Ectodermal cell (in vitro differentiated cells): ENCODE measurements at regions not wholly inside any gene's neighbourhood (a gene's known extent, or its start where the extent isn't known, plus 50 kb on each side); places are given as distances from the start of the nearest gene placed in this dataset.

Experiments
- H3K27ac ChIP-seq: 2 replicates; pipeline ENCODE4 v1.7.0; 2013; ENCODE audit warnings: mild to moderate bottlenecking, low read depth, low read length; ENCODE audit not compliant: insufficient read depth, poor library complexity, severe bottlenecking
- H3K27me3 ChIP-seq: 2 replicates; pipeline ENCODE4 v1.7.0; 2013; ENCODE audit warnings: mild to moderate bottlenecking, low read length; ENCODE audit not compliant: insufficient read depth, control insufficient read depth, poor library complexity, severe bottlenecking
- H3K36me3 ChIP-seq: one replicate; pipeline ENCODE4 v1.7.0; 2013; ENCODE audit warnings: low read length; ENCODE audit not compliant: control insufficient read depth, insufficient read depth
- H3K4me1 ChIP-seq: one replicate; pipeline ENCODE4 v1.7.0; 2013; ENCODE audit warnings: low read length; ENCODE audit not compliant: control insufficient read depth, insufficient read depth
- H3K4me3 ChIP-seq: 2 replicates; pipeline ENCODE4 v1.7.0; 2013; ENCODE audit warnings: low read depth, low read length, control low read depth; ENCODE audit not compliant: insufficient read depth
- H3K9me3 ChIP-seq: 2 replicates; pipeline ENCODE4 v1.7.0; 2013; ENCODE audit warnings: mild to moderate bottlenecking, low read length, moderate library complexity; ENCODE audit not compliant: control insufficient read depth
- WGBS, 2 experiments: methylation state at CpG; one replicate each; pipeline ENCODE4 v1.1.7; 2013; ENCODE audit warnings: missing lambda C conversion rate in 2 of 2; 5-methylcytosine and 5-hydroxymethylcytosine counted together

DNA sequence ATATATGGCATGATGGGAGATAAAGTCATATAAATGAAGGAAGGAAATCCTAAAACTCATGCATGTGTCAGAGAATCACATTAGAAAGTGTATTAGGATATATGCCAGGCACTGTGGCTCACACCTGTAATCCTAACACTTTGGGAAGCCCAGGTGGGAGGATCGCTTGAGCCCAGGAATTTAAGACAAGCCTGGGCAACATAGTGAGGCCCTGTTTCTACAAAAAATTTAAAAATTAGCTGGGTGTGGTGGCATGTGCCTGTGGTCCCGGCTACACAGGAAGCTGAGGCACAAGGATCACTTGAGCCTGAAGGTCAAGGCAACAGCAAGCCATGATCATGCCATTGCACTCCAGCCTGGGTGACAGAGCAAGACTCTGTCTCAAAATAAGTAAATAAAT lies 130.3 kb upstream of the ARID2 start:
- Histone ChIP-seq H3K27ac (no peak overlapping the region), H3K27me3 (no peaks in the 10 kb centered on the region), H3K9me3 (no peaks in the 10 kb centered on the region), H3K4me3 (no peak overlapping the region), H3K4me1 (no peaks in the 10 kb centered on the region), H3K36me3 (no peaks in the 10 kb centered on the region)
- 92 to 95% methylated on average over 2 of the region's 2 CpGs for WGBS, 2 experiments

DNA sequence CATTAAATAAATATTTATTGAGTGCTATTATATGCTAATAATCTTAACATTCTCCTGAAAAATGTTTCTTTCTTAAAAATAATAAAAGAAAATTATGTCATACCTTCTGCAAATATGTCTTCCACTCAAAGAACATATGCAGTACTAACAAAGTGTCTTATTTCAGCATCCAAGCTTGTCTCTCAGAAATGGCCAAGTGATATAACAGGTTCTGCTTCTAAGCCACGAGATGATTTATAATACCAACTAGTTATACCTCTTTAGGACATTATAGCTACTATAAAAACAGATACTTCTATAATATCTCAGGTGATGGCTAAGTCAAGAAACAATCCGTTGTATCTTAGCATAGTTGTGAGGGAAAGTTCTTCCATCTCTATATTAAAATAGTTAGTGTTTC lies 128.1 kb upstream of the ARID2 start:
- Histone ChIP-seq H3K4me3 (no peak overlapping the region), H3K27ac (no peak overlapping the region), H3K9me3 (no peaks in the 10 kb centered on the region), H3K27me3 (no peaks in the 10 kb centered on the region), H3K4me1 (no peaks in the 10 kb centered on the region), H3K36me3 (no peaks in the 10 kb centered on the region)
- 100% methylated on average over 2 of the region's 2 CpGs; no CpG with 5 or more reads in 1 of the 2 experiments for WGBS, 2 experiments

DNA sequence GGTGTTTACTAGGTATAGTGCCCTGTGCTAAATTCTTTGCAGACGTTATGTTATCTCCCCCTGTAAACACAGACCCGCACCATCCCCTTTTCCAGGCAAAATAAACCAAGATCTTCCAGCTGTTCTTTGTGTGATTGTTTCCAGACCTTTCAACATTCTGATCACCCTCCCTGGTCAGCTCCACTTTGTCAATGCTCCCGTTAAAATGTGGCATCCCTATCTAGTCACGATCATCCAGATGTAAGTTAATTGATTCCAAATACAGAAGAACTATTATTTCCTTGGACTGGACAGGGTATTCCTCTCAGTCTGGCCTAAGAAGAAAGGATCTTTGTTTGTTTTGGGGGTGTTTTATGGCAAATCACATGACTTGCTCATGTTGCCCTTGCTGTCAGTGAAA lies 127.6 kb upstream of the ARID2 start:
- Histone ChIP-seq H3K27me3 (no peaks in the 10 kb centered on the region), H3K27ac (no peak overlapping the region), H3K9me3 (no peaks in the 10 kb centered on the region), H3K36me3 (no peaks in the 10 kb centered on the region), H3K4me1 (no peaks in the 10 kb centered on the region), H3K4me3 (no peak overlapping the region)
- 91 to 93% methylated on average over 4 of the region's 4 CpGs for WGBS, 2 experiments

DNA sequence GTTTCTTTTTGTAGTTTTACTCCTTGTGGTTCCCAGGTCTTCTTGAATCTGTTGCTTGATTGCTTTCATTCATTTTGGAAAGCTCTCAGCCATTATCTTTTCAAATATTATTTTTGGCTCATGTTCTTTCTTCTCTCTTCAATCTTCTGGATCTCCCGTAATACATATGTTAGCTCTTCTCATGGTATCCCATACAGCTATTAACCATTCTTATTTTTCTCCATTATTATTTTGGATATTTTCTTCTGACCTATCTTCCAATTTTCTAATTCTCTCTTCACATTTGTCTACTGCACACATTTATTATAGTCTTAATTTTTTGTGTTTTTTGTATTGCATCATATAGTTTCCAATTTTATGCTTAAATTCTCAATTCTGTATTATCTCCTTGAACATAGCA lies 123.9 kb upstream of the ARID2 start:
- Histone ChIP-seq H3K9me3 (no peaks in the 10 kb centered on the region), H3K27me3 (no peaks in the 10 kb centered on the region), H3K4me3 (no peak overlapping the region), H3K4me1 (no peaks in the 10 kb centered on the region), H3K36me3 (no peaks in the 10 kb centered on the region), H3K27ac (no peak overlapping the region)
- WGBS, 2 experiments = 93 to 98% methylated on average over 1 of the region's 1 CpG

DNA sequence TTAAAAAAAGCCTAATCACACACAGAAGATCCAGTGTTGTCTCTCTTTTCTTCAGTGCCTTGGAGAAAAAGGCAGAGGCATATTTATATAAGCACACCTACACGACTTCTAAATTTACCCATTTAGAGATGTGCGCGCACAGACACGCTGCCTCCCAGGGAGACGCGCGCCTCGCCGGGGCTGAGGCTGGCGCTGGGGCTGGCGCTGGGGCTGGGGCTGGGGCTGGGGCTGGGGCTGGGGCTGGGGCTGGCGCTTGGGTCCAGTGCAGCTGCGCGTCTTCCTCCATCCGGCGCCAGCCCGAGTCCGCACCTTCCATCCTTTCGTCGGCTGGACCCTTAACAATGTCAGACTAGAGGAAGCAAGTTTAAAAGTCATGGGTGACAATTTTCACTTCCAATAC lies 118.4 kb upstream of the ARID2 start:
- H3K4me3 ChIP-seq = no peak overlapping the region
- no peaks in the 10 kb centered on the region for H3K36me3 ChIP-seq
- H3K27ac ChIP-seq = no peak overlapping the region
- H3K9me3 ChIP-seq = no peaks in the 10 kb centered on the region
- H3K27me3 ChIP-seq = no peaks in the 10 kb centered on the region
- H3K4me1 ChIP-seq = no peaks in the 10 kb centered on the region
- WGBS, 2 experiments = 95 to 97% methylated on average over 20 of the region's 20 CpGs

- H3K4me3 ChIP-seq = no peak overlapping the region
- no peaks in the 10 kb centered on the region for H3K27me3 ChIP-seq
- 96 to 98% methylated on average over 3 to 4 of the region's 5 CpGs for WGBS, 2 experiments
- no peaks in the 10 kb centered on the region for H3K4me1 ChIP-seq
- no peak overlapping the region for H3K27ac ChIP-seq
- no peaks in the 10 kb centered on the region for H3K9me3 ChIP-seq
- H3K36me3 ChIP-seq = no peaks in the 10 kb centered on the region
Observed at GRCh38 chr12:45611495-45611894, 118.0 kb upstream of the ARID2 start.

DNA sequence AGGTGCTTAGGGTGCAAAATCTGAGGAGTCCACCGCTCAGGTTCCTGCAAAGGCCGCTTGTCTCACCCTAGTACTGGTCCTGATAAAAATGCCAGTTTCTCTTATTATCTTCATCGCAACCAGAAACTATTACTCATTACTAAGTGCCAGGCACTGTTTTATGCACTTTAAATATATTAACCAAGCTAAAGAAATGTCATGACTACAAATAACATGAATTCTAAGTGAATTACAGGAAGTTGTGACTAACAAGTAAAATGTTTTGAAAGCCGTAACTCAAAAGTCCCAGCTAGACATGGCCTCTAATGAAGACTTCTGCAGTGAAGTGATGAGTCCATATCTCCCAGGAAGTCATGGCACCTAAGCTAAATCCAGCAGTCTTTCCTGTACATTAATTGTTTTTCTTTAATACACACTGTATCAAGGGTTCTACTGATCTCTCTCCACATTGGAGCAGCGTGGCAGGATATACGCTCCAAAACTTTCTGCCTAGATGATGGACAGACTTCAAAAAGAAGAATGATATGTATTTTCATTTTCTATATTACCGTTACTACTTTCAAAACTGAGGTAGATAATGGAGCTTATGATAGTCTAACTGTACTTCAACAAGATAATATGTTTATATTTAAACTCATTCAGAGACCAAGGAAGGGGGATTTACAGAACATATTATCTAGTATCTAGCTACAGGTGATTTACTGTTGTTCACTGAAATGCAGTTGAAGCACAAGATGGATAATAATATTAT lies 117.3 kb upstream of the ARID2 start:
- WGBS, 2 experiments = 88 to 96% methylated on average over 5 to 6 of the region's 7 CpGs
- no peak overlapping the region for H3K4me3 ChIP-seq
- no peaks in the 10 kb centered on the region for H3K4me1 ChIP-seq
- no peaks in the 10 kb centered on the region for H3K9me3 ChIP-seq
- no peaks in the 10 kb centered on the region for H3K27me3 ChIP-seq
- no peak overlapping the region for H3K27ac ChIP-seq
- no peaks in the 10 kb centered on the region for H3K36me3 ChIP-seq

DNA sequence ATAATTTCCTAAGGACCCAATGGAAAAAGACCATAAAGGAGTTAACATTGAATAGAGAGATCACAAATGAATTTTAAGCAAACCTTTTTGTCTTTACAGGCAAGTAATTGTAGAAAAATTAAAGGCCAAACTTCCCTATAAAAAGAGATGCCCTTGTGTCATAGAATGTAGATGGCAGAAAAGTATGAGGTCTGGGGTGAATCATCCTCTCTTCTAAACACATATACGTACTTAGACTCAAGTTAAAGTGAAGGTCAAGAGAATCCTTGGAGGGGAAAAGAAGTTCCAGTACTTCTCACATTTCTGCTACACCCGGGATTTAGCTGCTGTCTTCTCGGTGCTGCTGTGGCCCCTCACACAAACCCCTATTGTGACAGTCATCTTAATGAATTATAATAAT lies 116.2 kb upstream of the ARID2 start:
- H3K27ac ChIP-seq = no peak overlapping the region
- no peaks in the 10 kb centered on the region for H3K9me3 ChIP-seq
- H3K36me3 ChIP-seq = no peaks in the 10 kb centered on the region
- no peak overlapping the region for H3K4me3 ChIP-seq
- WGBS, 2 experiments = 91 to 100% methylated on average over 1 to 3 of the region's 3 CpGs
- H3K27me3 ChIP-seq = no peaks in the 10 kb centered on the region
- no peaks in the 10 kb centered on the region for H3K4me1 ChIP-seq

DNA sequence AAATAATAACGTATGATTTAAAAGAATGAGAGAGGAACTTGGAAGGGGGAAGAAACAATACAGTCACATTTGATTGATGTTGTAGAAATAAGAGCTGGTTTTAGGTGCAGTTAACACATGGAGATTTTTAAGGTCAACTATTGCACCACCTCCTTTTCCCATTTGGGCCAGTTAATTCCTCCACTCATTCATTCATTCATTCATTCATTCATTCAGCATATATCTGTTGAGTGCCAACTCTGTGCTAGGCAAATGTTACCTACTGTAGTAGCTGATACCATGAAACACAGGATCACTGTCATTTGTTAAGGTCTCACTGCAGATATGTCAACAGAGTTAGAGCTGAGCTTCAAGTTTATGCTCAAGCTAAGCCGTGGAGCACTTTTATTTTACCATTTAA lies 115.7 kb upstream of the ARID2 start:
- H3K27me3 ChIP-seq = no peaks in the 10 kb centered on the region
- no peaks in the 10 kb centered on the region for H3K4me1 ChIP-seq
- H3K9me3 ChIP-seq = no peaks in the 10 kb centered on the region
- no peak overlapping the region for H3K4me3 ChIP-seq
- no peaks in the 10 kb centered on the region for H3K36me3 ChIP-seq
- WGBS, 2 experiments = 95% methylated on average over 2 of the region's 2 CpGs
- no peak overlapping the region for H3K27ac ChIP-seq

DNA sequence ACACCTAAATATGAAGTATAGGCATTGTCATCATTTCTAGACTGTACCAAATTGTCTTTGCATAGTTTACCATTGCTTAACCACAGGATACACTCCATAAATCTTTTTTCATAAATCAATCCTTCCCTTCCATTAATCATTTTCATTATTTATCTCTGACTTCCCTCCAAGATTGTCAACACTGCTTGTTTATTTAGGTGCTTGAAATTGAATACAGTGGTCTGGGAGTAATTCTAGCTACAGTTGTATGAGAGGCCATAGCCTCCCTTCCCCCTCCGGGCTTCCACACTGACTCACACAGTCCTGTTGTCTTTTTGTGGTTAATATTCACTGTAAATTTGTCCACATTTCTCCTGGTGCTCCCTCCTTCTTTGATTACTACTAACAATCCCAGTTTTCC lies 114.2 kb upstream of the ARID2 start:
- WGBS, 2 experiments = 67 to 100% methylated on average over 1 of the region's 1 CpG
- H3K9me3 ChIP-seq = no peaks in the 10 kb centered on the region

GRCh38 chr12:45619736-45620135 lies 109.8 kb upstream of the ARID2 start:
- Histone ChIP-seq H3K4me1 (no peaks in the 10 kb centered on the region), H3K9me3 (no peaks in the 10 kb centered on the region), H3K27ac (no peak overlapping the region), H3K4me3 (no peak overlapping the region), H3K27me3 (no peaks in the 10 kb centered on the region), H3K36me3 (no peaks in the 10 kb centered on the region)
- WGBS, 2 experiments = 92 to 97% methylated on average over 3 of the region's 3 CpGs

More for the DNA sequence above, 114.2 kb upstream of the ARID2 start:
- Histone ChIP-seq H3K4me1 (no peaks in the 10 kb centered on the region), H3K36me3 (no peaks in the 10 kb centered on the region), H3K27ac (no peak overlapping the region), H3K27me3 (no peaks in the 10 kb centered on the region), H3K4me3 (no peak overlapping the region)
